Cardiac muscle cell (in vitro differentiated cells and primary cell): ENCODE measurements at regions not wholly inside any gene's neighbourhood (a gene's known extent, or its start where the extent isn't known, plus 50 kb on each side); places are given as distances from the start of the nearest gene placed in this dataset.
"Not testable (repeated sequence)": the region's sequence is repeated elsewhere in the genome, so short reads cannot be mapped to it uniquely, and the experiment has no call there.

Experiments
- DNase-seq, 2 donors: peaks; one replicate each; pipeline versions ENCODE4 v3.0.0 to v3.0.0-alpha.2; 2010 to 2017; ENCODE audit warnings: low read depth in 1 of 2, low spot score in 1 of 2
- H3K27ac ChIP-seq: fragments of 200-600 bp; sonication (generic); 2 replicates; pipeline ENCODE4 v1.5.1; 2016
- H3K27me3 ChIP-seq: fragments of 200-600 bp; sonication (generic); 2 replicates; pipeline ENCODE4 v1.6.0; 2016; ENCODE audit warnings: control low read depth
- H3K36me3 ChIP-seq: fragments of 200-600 bp; sonication (generic); 2 replicates; pipeline ENCODE4 v1.5.1; 2016; ENCODE audit warnings: control low read depth
- H3K4me1 ChIP-seq: fragments of 200-600 bp; sonication (generic); 2 replicates; pipeline ENCODE4 v1.8.1; 2017; ENCODE audit warnings: low read depth, mild to moderate bottlenecking, mixed run types
- H3K4me3 ChIP-seq: fragments of 200-600 bp; sonication (generic); 2 replicates; pipeline ENCODE4 v1.5.1; 2016; ENCODE audit warnings: mild to moderate bottlenecking
- H3K9me3 ChIP-seq: fragments of 200-600 bp; sonication (generic); 2 replicates; pipeline ENCODE4 v1.5.1; 2017; ENCODE audit warnings: low read depth, mild to moderate bottlenecking, control low read depth

GRCh38 chr20:26091921-26092320 lies 395.3 kb upstream of the ZNF337 start:
- H3K27ac ChIP-seq, DNase-seq, H3K27me3 ChIP-seq, H3K4me3 ChIP-seq, H3K9me3 ChIP-seq, H3K4me1 ChIP-seq, H3K36me3 ChIP-seq: not testable (repeated sequence)

- not testable (repeated sequence) for H3K27me3 ChIP-seq, DNase-seq, H3K4me1 ChIP-seq, H3K4me3 ChIP-seq, H3K9me3 ChIP-seq, H3K36me3 ChIP-seq, H3K27ac ChIP-seq
These were observed 389.5 kb upstream of the ZNF337 start for GRCh38 chr20:26086195-26086594.

DNA sequence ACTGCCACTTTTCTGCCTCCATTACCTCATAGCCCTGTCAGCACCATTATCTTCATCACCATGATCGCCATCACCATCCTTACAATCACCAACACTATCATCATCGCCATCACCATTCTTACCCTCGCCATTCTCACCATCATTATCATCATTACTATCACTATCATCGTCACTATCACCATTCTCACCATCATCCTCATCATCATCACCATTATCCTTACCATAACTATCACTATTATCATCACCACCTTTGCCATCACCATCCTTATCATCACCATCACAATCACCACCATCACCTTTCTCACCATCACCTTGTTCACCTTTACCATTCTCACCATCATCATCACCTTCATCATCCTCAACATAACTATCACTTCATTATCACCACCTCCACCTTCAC lies 377.3 kb upstream of the ZNF337 start:
- not testable (repeated sequence) for H3K4me1 ChIP-seq, H3K36me3 ChIP-seq

DNA sequence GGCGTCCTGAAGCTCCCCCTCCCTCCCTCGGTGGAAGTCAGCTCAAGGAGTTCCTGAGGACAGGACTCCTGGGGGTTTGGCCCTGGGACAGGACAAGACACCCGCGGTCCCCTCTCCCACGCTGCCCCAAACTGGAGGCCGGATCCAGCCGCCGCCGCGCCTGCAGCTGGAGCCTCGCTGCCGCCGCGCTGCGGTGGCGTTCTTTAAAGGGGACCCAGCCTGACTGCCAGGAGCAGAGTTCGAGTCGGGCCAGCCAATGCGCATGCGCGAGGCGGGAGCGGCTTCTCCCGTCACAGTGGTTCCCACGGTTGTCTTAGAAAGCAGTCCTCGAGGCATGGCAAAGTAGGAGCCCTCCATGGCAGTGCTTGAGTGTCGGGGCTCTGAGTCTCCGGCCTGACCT lies 362.7 kb upstream of the ZNF337 start:
- H3K27me3 ChIP-seq, H3K4me3 ChIP-seq, H3K4me1 ChIP-seq: not testable (repeated sequence)

More for the DNA sequence above, 377.3 kb upstream of the ZNF337 start:
- DNase-seq, H3K27me3 ChIP-seq, H3K9me3 ChIP-seq, H3K4me3 ChIP-seq, H3K27ac ChIP-seq: not testable (repeated sequence)

DNA sequence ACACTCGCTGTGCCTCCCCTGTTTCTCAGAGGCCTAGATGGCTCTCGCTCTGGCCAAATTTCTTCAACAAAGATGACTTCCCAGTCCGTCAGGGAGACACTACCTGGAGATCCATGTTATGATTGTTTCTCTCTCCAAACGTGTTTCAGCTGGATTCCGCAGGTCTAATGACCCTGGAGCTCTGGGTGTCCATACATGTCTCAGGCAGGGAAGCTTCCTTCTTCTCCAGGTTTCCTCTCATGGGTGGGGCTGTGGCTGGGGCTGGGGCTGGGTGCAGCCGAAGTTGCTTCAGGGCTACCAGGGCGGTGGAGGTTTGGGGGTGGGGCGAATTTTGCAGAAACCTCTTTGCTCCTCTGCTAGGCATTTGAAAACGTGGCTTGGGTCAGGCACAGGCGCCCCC lies 361.8 kb upstream of the ZNF337 start:
- H3K27ac ChIP-seq, H3K36me3 ChIP-seq, H3K4me1 ChIP-seq, H3K4me3 ChIP-seq, H3K27me3 ChIP-seq, H3K9me3 ChIP-seq, DNase-seq: not testable (repeated sequence)

More for the DNA sequence above, 362.7 kb upstream of the ZNF337 start:
- not testable (repeated sequence) for H3K27ac ChIP-seq, H3K36me3 ChIP-seq, H3K9me3 ChIP-seq, DNase-seq

GRCh38 chr20:26057135-26057752 lies 360.6 kb upstream of the ZNF337 start:
- H3K4me1 ChIP-seq, H3K4me3 ChIP-seq, H3K27ac ChIP-seq, DNase-seq, H3K27me3 ChIP-seq, H3K9me3 ChIP-seq, H3K36me3 ChIP-seq: not testable (repeated sequence)

DNA sequence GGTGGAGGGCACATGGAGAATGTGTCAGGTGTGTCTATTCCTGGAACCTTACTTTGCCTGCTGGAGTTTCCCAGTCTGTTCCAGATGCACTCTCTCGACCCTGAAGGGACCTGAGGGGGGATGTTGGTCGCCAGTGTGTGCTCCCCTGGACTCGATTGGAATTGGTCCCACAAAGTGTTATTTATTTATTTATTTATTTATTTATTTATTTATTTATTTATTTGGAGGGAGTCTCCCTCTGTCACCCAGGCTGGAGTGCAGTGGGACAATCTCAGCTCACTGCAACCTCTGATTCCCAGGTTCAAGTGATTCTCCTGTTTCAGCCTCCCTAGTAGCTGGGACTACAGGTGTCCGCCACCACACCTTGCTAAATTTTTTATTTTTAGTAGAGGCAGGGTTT lies 329.1 kb upstream of the ZNF337 start:
- not testable (repeated sequence) for H3K4me1 ChIP-seq, DNase-seq, H3K27ac ChIP-seq, H3K36me3 ChIP-seq, H3K27me3 ChIP-seq, H3K4me3 ChIP-seq, H3K9me3 ChIP-seq

- not testable (repeated sequence) for H3K36me3 ChIP-seq, DNase-seq, H3K27me3 ChIP-seq, H3K9me3 ChIP-seq, H3K4me1 ChIP-seq, H3K27ac ChIP-seq, H3K4me3 ChIP-seq
These were observed 314.3 kb upstream of the ZNF337 start for GRCh38 chr20:26010942-26011276.

GRCh38 chr20:26010224-26010941 lies 313.7 kb upstream of the ZNF337 start:
- not testable (repeated sequence) for H3K9me3 ChIP-seq, H3K4me1 ChIP-seq, H3K27me3 ChIP-seq, H3K36me3 ChIP-seq
- peak; percentile 40 to 64 for DNase-seq
- peak overlapping the region; percentile 64 for H3K4me3 ChIP-seq
- H3K27ac ChIP-seq: peak overlapping the region; percentile 99

DNA sequence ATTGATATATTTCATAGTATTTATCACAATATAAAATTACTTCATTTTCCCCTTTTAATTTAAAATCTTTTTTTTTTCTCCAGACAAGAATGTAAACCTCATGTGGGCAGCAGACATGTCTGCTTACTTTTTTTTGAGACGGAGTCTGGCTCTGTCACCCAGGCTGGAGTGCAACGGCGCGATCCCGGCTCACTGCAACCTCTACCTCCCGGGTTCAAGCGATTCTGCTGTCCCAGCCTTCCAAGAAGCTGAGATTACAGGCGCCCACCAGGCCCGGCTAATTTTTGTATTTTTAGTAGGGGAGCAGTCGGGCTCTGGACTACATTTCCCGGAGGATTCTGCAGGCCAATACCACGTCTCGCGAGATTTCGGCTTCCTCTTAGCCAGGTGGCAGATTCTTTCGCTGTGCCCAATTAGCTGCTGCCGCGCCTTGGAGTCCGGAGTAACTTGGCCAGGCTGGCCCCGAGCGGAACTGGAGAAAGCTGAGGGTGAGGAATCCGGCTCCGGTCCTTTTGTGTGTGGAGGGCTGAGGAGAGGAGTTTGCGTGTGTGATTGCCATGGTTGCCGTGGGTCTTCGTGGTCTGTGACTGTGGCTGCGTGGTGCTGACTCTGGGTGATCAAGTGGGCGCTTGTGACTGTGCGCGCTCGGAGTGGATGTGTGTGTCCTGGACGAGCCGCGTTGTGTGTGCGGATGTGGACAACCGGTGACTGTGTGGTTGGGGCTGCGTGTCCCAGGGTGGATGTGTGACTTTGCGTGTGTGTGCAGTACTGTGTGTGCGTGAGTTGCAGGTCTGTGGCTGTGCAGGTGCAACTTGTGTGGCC lies 313.0 kb upstream of the ZNF337 start:
- DNase-seq: peak; percentile 96 to 97
- H3K27ac ChIP-seq: peak overlapping the region; percentile 99
- peak overlapping the region; percentile 64 for H3K4me3 ChIP-seq
- H3K9me3 ChIP-seq, H3K4me1 ChIP-seq, H3K36me3 ChIP-seq, H3K27me3 ChIP-seq: not testable (repeated sequence)

DNA sequence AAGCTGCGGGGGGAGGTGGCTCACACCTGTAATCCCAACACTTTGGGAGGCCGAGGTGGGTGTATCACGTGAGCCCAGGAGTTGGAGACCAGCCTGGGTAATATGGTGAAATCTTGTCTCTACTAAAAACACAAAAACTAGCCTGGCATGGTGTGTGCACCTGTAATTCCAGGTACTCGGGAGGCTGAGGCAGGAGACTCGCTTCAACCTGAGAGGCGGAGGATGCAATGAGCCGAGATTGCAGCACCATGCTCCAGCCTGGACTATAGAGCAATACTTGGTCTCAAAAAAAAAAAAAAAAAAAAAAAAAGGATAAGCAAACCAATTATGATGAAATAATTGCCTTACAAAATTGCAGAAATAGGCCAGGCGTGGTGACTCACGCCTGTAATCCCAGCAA lies 311.4 kb upstream of the ZNF337 start:
- H3K9me3 ChIP-seq, H3K4me3 ChIP-seq, DNase-seq, H3K27ac ChIP-seq, H3K27me3 ChIP-seq, H3K4me1 ChIP-seq, H3K36me3 ChIP-seq: not testable (repeated sequence)

DNA sequence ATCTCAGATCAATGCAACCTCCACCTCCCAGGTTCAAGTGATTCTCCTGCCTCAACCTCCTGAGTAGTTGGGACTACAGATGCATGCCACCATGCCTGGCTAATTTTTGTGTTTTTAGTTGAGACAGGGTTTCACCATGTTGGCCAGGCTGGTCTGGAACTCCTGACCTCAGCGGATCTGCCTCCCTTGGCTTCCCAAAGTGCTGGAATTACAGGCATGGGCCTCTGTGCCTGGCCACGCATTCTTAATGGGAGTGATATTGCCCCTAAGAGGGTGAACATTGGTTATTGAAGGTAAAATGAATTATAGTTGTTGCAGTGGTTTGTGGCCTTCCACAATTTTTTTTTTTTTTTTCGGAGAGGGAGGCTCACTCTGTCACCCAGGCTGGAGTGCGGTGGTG lies 309.5 kb upstream of the ZNF337 start:
- not testable (repeated sequence) for H3K4me1 ChIP-seq, H3K4me3 ChIP-seq, H3K9me3 ChIP-seq, H3K36me3 ChIP-seq, H3K27me3 ChIP-seq, H3K27ac ChIP-seq, DNase-seq

DNA sequence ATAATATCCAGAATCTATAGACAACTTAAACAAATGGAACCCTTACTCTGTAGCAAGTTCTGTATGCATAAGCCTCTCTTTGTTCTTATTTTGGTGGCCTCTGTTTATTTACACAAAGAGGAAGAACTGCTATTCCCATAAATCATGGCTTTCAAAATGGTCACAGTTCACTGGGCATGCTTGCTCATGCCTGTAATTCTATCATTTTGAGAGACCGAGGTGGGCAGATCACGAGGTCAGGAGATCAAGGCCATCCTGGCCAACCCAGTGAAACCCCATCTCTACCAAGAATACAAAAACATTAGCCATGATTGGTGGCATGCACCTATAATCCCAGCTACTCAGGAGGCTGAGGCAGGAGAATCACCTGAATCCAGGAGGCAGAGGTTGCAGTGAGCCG lies 307.3 kb upstream of the ZNF337 start:
- H3K4me1 ChIP-seq, H3K27me3 ChIP-seq, DNase-seq, H3K4me3 ChIP-seq, H3K27ac ChIP-seq, H3K36me3 ChIP-seq, H3K9me3 ChIP-seq: not testable (repeated sequence)

GRCh38 chr20:25997367-25998038 lies 300.9 kb upstream of the ZNF337 start:
- not testable (repeated sequence) for H3K4me1 ChIP-seq, H3K36me3 ChIP-seq, H3K27ac ChIP-seq, H3K27me3 ChIP-seq, DNase-seq, H3K9me3 ChIP-seq, H3K4me3 ChIP-seq
